NT2/D1 (cell line): ENCODE measurements at regions not wholly inside any gene's neighbourhood (a gene's known extent, or its start where the extent isn't known, plus 50 kb on each side); places are given as distances from the start of the nearest gene placed in this dataset.

Source experiments
- DNase-seq: peaks from one replicate; pipeline ENCODE4 v3.0.0-alpha.2; 2011; ENCODE audit warnings: low read depth, low spot score
- H3K27me3 ChIP-seq: 2 replicates; pipeline ENCODE4 v1.6.0; 2011; ENCODE audit warnings: mild to moderate bottlenecking; ENCODE audit not compliant: insufficient read length, insufficient read depth
- H3K36me3 ChIP-seq: 2 replicates; pipeline ENCODE4 v1.6.1; 2011; ENCODE audit warnings: mild to moderate bottlenecking, low read length, mixed read lengths; ENCODE audit not compliant: insufficient read depth, insufficient read length
- H3K4me1 ChIP-seq: 2 replicates; pipeline ENCODE4 v1.5.1; 2011; ENCODE audit not compliant: insufficient read depth, insufficient read length
- H3K4me3 ChIP-seq: 2 replicates; pipeline ENCODE4 v1.5.1; 2011; ENCODE audit warnings: low read depth; ENCODE audit not compliant: insufficient read length
- H3K9ac ChIP-seq: 2 replicates; pipeline ENCODE4 v1.6.0; 2011; ENCODE audit warnings: low read depth; ENCODE audit not compliant: insufficient read length
- H3K9me3 ChIP-seq: 2 replicates; pipeline ENCODE4 v1.5.1; 2011; ENCODE audit warnings: mild to moderate bottlenecking, low read length; ENCODE audit not compliant: insufficient read depth
- SUZ12 ChIP-seq: IDR thresholded peaks from 2 replicates; pipeline ENCODE4 v1.6.1; 2011; ENCODE audit not compliant: insufficient read length, insufficient read depth; ENCODE audit errors: extremely low read depth
- YY1 ChIP-seq: IDR thresholded peaks from 2 replicates; pipeline ENCODE4 v1.6.1; 2011; ENCODE audit not compliant: insufficient read length, insufficient read depth
- ZNF274 ChIP-seq: IDR thresholded peaks from 2 replicates; pipeline ENCODE4 v1.6.1; 2011; ENCODE audit warnings: mild to moderate bottlenecking, low read depth, low read length

- H3K4me3 ChIP-seq, result no peak overlapping the region
- H3K36me3 ChIP-seq, result no peaks in the 10 kb centered on the region
- H3K9ac ChIP-seq, result no peak overlapping the region
- TF ChIP-seq SUZ12, result no peak
- TF ChIP-seq YY1, result no peak
- no peak for TF ChIP-seq ZNF274
- H3K27me3 ChIP-seq, result no peaks in the 10 kb centered on the region
- no peak for DNase-seq
- H3K4me1 ChIP-seq, result no peaks in the 10 kb centered on the region
- H3K9me3 ChIP-seq, result peaks cover 17% of the 10 kb centered on the region
Observed at GRCh38 chr2:53356291-53356905, 411.2 kb upstream of the CHAC2 start.

- H3K4me3 ChIP-seq, result no peak overlapping the region
- H3K9me3 ChIP-seq, result peaks cover 17% of the 10 kb centered on the region
- no peaks in the 10 kb centered on the region for H3K4me1 ChIP-seq
- TF ChIP-seq SUZ12, result no peak
- TF ChIP-seq YY1, result no peak
- TF ChIP-seq ZNF274, result no peak
- no peaks in the 10 kb centered on the region for H3K27me3 ChIP-seq
- H3K9ac ChIP-seq, result no peak overlapping the region
- DNase-seq, result peak; percentile 36
- H3K36me3 ChIP-seq, result no peaks in the 10 kb centered on the region
Observed at GRCh38 chr2:53353135-53354114, 414.2 kb upstream of the CHAC2 start.

GRCh38 chr2:53347269-53347668 lies 420.3 kb upstream of the CHAC2 start:
- H3K4me1 ChIP-seq, result no peaks in the 10 kb centered on the region
- H3K4me3 ChIP-seq, result no peak overlapping the region
- no peaks in the 10 kb centered on the region for H3K36me3 ChIP-seq
- TF ChIP-seq SUZ12, result no peak
- TF ChIP-seq YY1, result no peak
- no peak for TF ChIP-seq ZNF274
- no peaks in the 10 kb centered on the region for H3K9me3 ChIP-seq
- no peak for DNase-seq
- H3K27me3 ChIP-seq, result no peaks in the 10 kb centered on the region
- H3K9ac ChIP-seq, result no peak overlapping the region

GRCh38 chr2:53342248-53342647 lies 425.4 kb upstream of the CHAC2 start:
- no peaks in the 10 kb centered on the region for H3K4me1 ChIP-seq
- TF ChIP-seq ZNF274, result no peak
- TF ChIP-seq YY1, result no peak
- TF ChIP-seq SUZ12, result no peak
- no peak overlapping the region for H3K9ac ChIP-seq
- no peak for DNase-seq
- no peaks in the 10 kb centered on the region for H3K27me3 ChIP-seq
- no peaks in the 10 kb centered on the region for H3K36me3 ChIP-seq
- no peaks in the 10 kb centered on the region for H3K9me3 ChIP-seq
- H3K4me3 ChIP-seq, result no peak overlapping the region

GRCh38 chr2:53334610-53335009 lies 433.0 kb upstream of the CHAC2 start:
- Histone ChIP-seq H3K4me1 (no peaks in the 10 kb centered on the region), H3K36me3 (no peaks in the 10 kb centered on the region), H3K9ac (no peak overlapping the region), H3K27me3 (no peaks in the 10 kb centered on the region), H3K9me3 (no peaks in the 10 kb centered on the region), H3K4me3 (no peak overlapping the region)
- no peak for TF ChIP-seq SUZ12
- no peak for TF ChIP-seq YY1
- TF ChIP-seq ZNF274, result no peak
- no peak for DNase-seq

GRCh38 chr2:53331667-53332066 lies 435.9 kb upstream of the CHAC2 start:
- no peak for DNase-seq
- H3K9me3 ChIP-seq, result no peaks in the 10 kb centered on the region
- H3K4me3 ChIP-seq, result no peak overlapping the region
- TF ChIP-seq ZNF274 (no peak), YY1 (no peak)
- no peaks in the 10 kb centered on the region for H3K36me3 ChIP-seq
- no peaks in the 10 kb centered on the region for H3K27me3 ChIP-seq
- no peak overlapping the region for H3K9ac ChIP-seq
- H3K4me1 ChIP-seq, result no peaks in the 10 kb centered on the region

GRCh38 chr2:53317861-53318260 lies 449.7 kb upstream of the CHAC2 start:
- no peaks in the 10 kb centered on the region for H3K4me1 ChIP-seq
- no peak for TF ChIP-seq ZNF274
- no peak for TF ChIP-seq YY1
- no peak for TF ChIP-seq SUZ12
- H3K27me3 ChIP-seq, result no peaks in the 10 kb centered on the region
- no peak for DNase-seq
- H3K9me3 ChIP-seq, result no peaks in the 10 kb centered on the region
- no peaks in the 10 kb centered on the region for H3K36me3 ChIP-seq
- H3K4me3 ChIP-seq, result no peak overlapping the region
- no peak overlapping the region for H3K9ac ChIP-seq
